AG04450 (cell line): ENCODE measurements at regions not wholly inside any gene's neighbourhood (a gene's known extent, or its start where the extent isn't known, plus 50 kb on each side); places are given as distances from the start of the nearest gene placed in this dataset.

ENCODE experiments used
- CTCF ChIA-PET: fragments of 300-600, 350-600 bp; formaldehyde crosslinking; extraction: SDS; loops from one replicate; lab custom pipeline; 2022; ENCODE audit warnings: antibody characterized with exemption, inconsistent platforms; lab: Charles Lee
- POLR2A ChIA-PET: fragments of 350-600 bp; formaldehyde crosslinking; extraction: SDS; loops from one replicate; lab custom pipeline; 2021; ENCODE audit warnings: antibody characterized with exemption, inconsistent platforms; lab: Yijun Ruan, JAX
- DNase-seq: peaks from one replicate; pipeline ENCODE4 v3.0.0-alpha.2; 2011; ENCODE audit warnings: low read depth, low spot score
- H3K27ac ChIP-seq: one replicate; pipeline ENCODE4 v1.5.1; 2012; ENCODE audit warnings: low read depth, low read length, control low read depth
- H3K27me3 ChIP-seq: one replicate; pipeline ENCODE4 v1.6.0; 2012; ENCODE audit warnings: low read length; ENCODE audit not compliant: control insufficient read depth, insufficient read depth
- H3K4me3 ChIP-seq: 2 replicates; pipeline ENCODE4 v1.5.1; 2011; ENCODE audit warnings: mild to moderate bottlenecking, low read depth, low read length, control low read depth
- H3K9me3 ChIP-seq: 2 replicates; pipeline ENCODE4 v1.5.1; 2012; ENCODE audit warnings: low read length; ENCODE audit not compliant: control insufficient read depth, insufficient read depth
- CTCF ChIP-seq: IDR thresholded peaks from 2 replicates; pipeline ENCODE4 v1.5.1; 2011; ENCODE audit warnings: low read depth, low read length, control low read depth, inconsistent platforms

- ChIA-PET POLR2A (no interaction called here), CTCF (no interaction called here)
- H3K4me3 ChIP-seq: no peak overlapping the region
- no peak for DNase-seq
- no peaks in the 10 kb centered on the region for H3K9me3 ChIP-seq
- no peak overlapping the region for H3K27ac ChIP-seq
- H3K27me3 ChIP-seq: no peaks in the 10 kb centered on the region
- no peak for TF ChIP-seq CTCF
These were observed 1025.9 kb downstream of the TTLL7 start for GRCh38 chr1:82972841-82973553.

- ChIA-PET POLR2A (no interaction called here), CTCF (no interaction called here)
- no peak for TF ChIP-seq CTCF
- H3K27me3 ChIP-seq: no peaks in the 10 kb centered on the region
- no peak for DNase-seq
- H3K9me3 ChIP-seq: no peaks in the 10 kb centered on the region
- no peak overlapping the region for H3K27ac ChIP-seq
- no peak overlapping the region for H3K4me3 ChIP-seq
These were observed 1029.6 kb downstream of the TTLL7 start for GRCh38 chr1:82969340-82969739.

DNA sequence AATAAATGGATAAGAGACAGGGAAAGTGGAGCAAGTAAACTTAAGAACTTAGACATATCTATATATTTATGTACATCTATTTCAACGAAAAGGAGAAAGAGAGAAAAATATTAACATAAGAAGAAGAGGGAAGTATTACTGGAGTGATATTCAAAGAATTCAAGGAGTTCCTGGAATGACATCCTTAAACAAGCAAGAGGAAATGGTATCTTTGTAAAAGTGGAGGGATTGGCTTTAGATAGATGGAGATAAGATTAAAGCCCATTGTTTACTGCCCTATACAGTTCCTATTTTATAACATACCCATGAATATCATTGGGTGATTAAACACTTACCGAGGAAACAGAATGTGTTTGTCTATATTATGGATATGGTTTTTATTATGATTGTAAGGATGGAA lies 1036.3 kb downstream of the TTLL7 start:
- TF ChIP-seq CTCF: no peak
- DNase-seq: no peak
- H3K9me3 ChIP-seq: no peaks in the 10 kb centered on the region
- H3K4me3 ChIP-seq: no peak overlapping the region
- ChIA-PET CTCF (no interaction called here), POLR2A (no interaction called here)
- no peaks in the 10 kb centered on the region for H3K27me3 ChIP-seq
- H3K27ac ChIP-seq: no peak overlapping the region

GRCh38 chr1:82950606-82951200 lies 1048.2 kb downstream of the TTLL7 start:
- Histone ChIP-seq H3K4me3 (no peak overlapping the region), H3K27ac (no peak overlapping the region), H3K9me3 (no peaks in the 10 kb centered on the region), H3K27me3 (no peaks in the 10 kb centered on the region)
- CTCF ChIA-PET: no interaction called here
- TF ChIP-seq CTCF: no peak
- DNase-seq: no peak
- POLR2A ChIA-PET: no interaction called here

DNA sequence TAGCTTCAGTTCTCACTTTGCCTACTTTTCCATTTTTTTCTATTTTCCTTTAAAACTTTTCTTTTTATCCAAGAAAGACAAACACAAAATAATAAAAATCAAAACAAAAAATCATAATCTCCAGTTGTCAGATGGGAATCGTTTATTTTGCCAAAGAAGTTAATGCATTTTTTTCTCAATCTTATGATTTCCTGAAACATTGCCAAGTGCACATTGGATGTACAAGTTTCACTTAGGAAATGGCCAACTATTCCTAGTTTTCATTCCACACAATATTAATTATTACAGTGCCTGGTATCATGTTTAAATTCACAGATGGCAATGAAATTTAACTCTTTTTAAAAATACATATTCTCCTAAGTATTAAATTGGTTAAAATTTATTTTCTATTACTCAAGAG lies 1050.5 kb downstream of the TTLL7 start:
- no peak for DNase-seq
- Histone ChIP-seq H3K4me3 (no peak overlapping the region), H3K9me3 (no peaks in the 10 kb centered on the region), H3K27me3 (no peaks in the 10 kb centered on the region), H3K27ac (no peak overlapping the region)
- ChIA-PET CTCF (no interaction called here), POLR2A (no interaction called here)
- no peak for TF ChIP-seq CTCF
